HepG2 (cell line): ENCODE measurements at regions not wholly inside any gene's neighbourhood (a gene's known extent, or its start where the extent isn't known, plus 50 kb on each side); places are given as distances from the start of the nearest gene placed in this dataset.

ENCODE experiments used
- ATAC-seq: fragments of 200-7000 bp; cut with Tn5 transposase; 3 replicates; pipeline ENCODE4 v1.9.1; 2020; ENCODE audit warnings: mild to moderate bottlenecking, moderate library complexity
- BruUV-seq: library from RNA; stranded (reverse); fragments of 400-500 nt; replicated peaks from 2 replicates; lab custom pipeline; 2021; lab: Mats Ljungman, UMichigan
- CTCF ChIA-PET: fragments of 300-600 bp; formaldehyde crosslinking; extraction: SDS; loops from one replicate; lab custom pipeline; 2021; ENCODE audit warnings: low total read pairs, inconsistent platforms, low intra/inter-chr PET ratio; lab: Yijun Ruan, JAX
- POLR2A ChIA-PET: fragments of 350-600 bp; sonication (Branson Sonifier 250); formaldehyde crosslinking; loops from one replicate; lab custom pipeline; 2020; ENCODE audit warnings: antibody characterized with exemption, inconsistent platforms; lab: Yijun Ruan, JAX
- DNase-seq: peaks from one replicate; pipeline ENCODE4 v3.0.0-alpha.2; 2015; ENCODE audit warnings: low spot score
- FAIRE-seq: peaks from 3 replicates; lab custom pipeline; 2011; peaks lifted over from hg19 to GRCh38; lab: Jason Lieb, UNC
- H2AFZ ChIP-seq: one replicate; pipeline ENCODE4 v1.6.1; 2011; ENCODE audit warnings: low read length, inconsistent platforms
- H3K27ac ChIP-seq: fragments of 300-600 bp; 3 replicates; pipeline ENCODE4 v1.8.0; 2011; ENCODE audit warnings: mixed run types, mild to moderate bottlenecking, mixed read lengths, low read length, inconsistent platforms; ENCODE audit not compliant: insufficient read depth; ENCODE audit errors: extremely low read length
- H3K27me3 ChIP-seq, 2 experiments: fragments of 200-600 bp in 1 of 2; 2 replicates in 1 of 2; 3 replicates in 1 of 2; pipeline versions ENCODE4 v1.6.0 to v1.8.0; 2011; ENCODE audit warnings: low read length in 2 of 2, mild to moderate bottlenecking in 2 of 2, moderate library complexity in 2 of 2, inconsistent platforms in 1 of 2; ENCODE audit not compliant: insufficient read depth in 2 of 2, control insufficient read depth in 1 of 2
- H3K36me3 ChIP-seq, 2 experiments: fragments of 200-600 bp in 1 of 2; replicated peaks in 1 of 2; 2 replicates in 1 of 2; 3 replicates in 1 of 2; pipeline versions ENCODE4 v1.5.1 to v1.8.0; 2011; ENCODE audit warnings: low read length in 2 of 2, inconsistent platforms in 1 of 2; ENCODE audit not compliant: insufficient read depth in 2 of 2, control insufficient read depth in 1 of 2
- H3K4me1 ChIP-seq: 2 replicates; pipeline ENCODE4 v1.5.1; 2012; ENCODE audit warnings: low read length, inconsistent platforms; ENCODE audit not compliant: insufficient read depth
- H3K4me2 ChIP-seq: 2 replicates; pipeline ENCODE4 v1.6.0; 2011; ENCODE audit warnings: low read depth, low read length, inconsistent platforms
- H3K4me3 ChIP-seq, 3 experiments: fragments of 200-600 bp in 1 of 3; sonication (generic), shearing (Covaris generic) in 1 of 3; replicated peaks in 1 of 3; 2 replicates each; pipeline ENCODE4 v1.5.1; 2011 to 2016; ENCODE audit warnings: low read length in 3 of 3, inconsistent platforms in 2 of 3, low read depth in 2 of 3, mild to moderate bottlenecking in 2 of 3, control low read depth in 1 of 3, mixed read lengths in 1 of 3; ENCODE audit not compliant: insufficient read depth in 1 of 3
- H3K79me2 ChIP-seq: one replicate; pipeline ENCODE4 v1.6.1; 2011; ENCODE audit warnings: low read length, inconsistent platforms; ENCODE audit not compliant: insufficient read depth
- H3K9ac ChIP-seq: 2 replicates; pipeline ENCODE4 v1.6.0; 2011; ENCODE audit warnings: mild to moderate bottlenecking, low read depth, low read length, inconsistent platforms; ENCODE audit not compliant: insufficient read depth
- H3K9me3 ChIP-seq: 2 replicates; pipeline ENCODE4 v1.5.1; 2012; ENCODE audit warnings: mild to moderate bottlenecking, low read length
- H4K20me1 ChIP-seq: 2 replicates; pipeline ENCODE4 v1.6.0; 2011; ENCODE audit warnings: inconsistent platforms, mild to moderate bottlenecking, low read length, moderate library complexity; ENCODE audit not compliant: insufficient read depth
- IRX3 ChIP-seq: sonication (generic); formaldehyde crosslinking; IDR thresholded peaks from 2 replicates; pipeline ENCODE4 v1.8.1; 2023; ENCODE audit warnings: mild to moderate bottlenecking, low read depth, missing genetic modification reagents, borderline replicate concordance
- SMAD1 ChIP-seq: sonication (generic); formaldehyde crosslinking; IDR thresholded peaks from 2 replicates; pipeline ENCODE4 v1.4.0; 2020; ENCODE audit warnings: missing genetic modification reagents, low read depth, mild to moderate bottlenecking, borderline replicate concordance
- ZNF121 ChIP-seq: sonication (generic); formaldehyde crosslinking; IDR thresholded peaks from 2 replicates; pipeline ENCODE4 v1.5.0; 2020; ENCODE audit warnings: mild to moderate bottlenecking, missing genetic modification reagents
- ZNF556 ChIP-seq: sonication (generic); formaldehyde crosslinking; IDR thresholded peaks from 2 replicates; pipeline ENCODE4 v1.4.0; 2020; ENCODE audit warnings: mild to moderate bottlenecking, missing genetic modification reagents, borderline replicate concordance
- WGBS: methylation state at CpG from one replicate; pipeline ENCODE4 v1.1.6; 2017; ENCODE audit warnings: low lambda C conversion rate; 5-methylcytosine and 5-hydroxymethylcytosine counted together
- in situ Hi-C: cut with HindIII; loops from 2 replicates; pipeline ENCODE4 v1.10.0; 2017; ENCODE audit warnings: low pct_unique_long_range_greater_than_20kb; ENCODE audit not compliant: extremely low pct_ligation_motif_present
- intact Hi-C: fragments of 100-400 bp; cut with micrococcal nuclease; formaldehyde crosslinking; loops from one replicate; pipeline ENCODE4 v1.10.0; 2022; ENCODE audit not compliant: unreplicated experiment
- TF ChIP-seq, protein P1 (sequence below): fragments of 450-650 bp; IDR thresholded peaks from 2 replicates; pipeline ENCODE4 v1.6.1; 2017; ENCODE audit warnings: mild to moderate bottlenecking
- TF ChIP-seq, protein P2 (sequence below), 2 experiments: sonication (generic) in 1 of 2; formaldehyde crosslinking in 1 of 2; IDR thresholded peaks; 2 replicates each; pipeline versions ENCODE4 v1.5.1 to v1.6.1; 2011 to 2020; ENCODE audit warnings: borderline replicate concordance in 1 of 2, low read depth in 1 of 2, low read length in 1 of 2, mild to moderate bottlenecking in 1 of 2, missing genetic modification reagents in 1 of 2, moderate library complexity in 1 of 2
- TF ChIP-seq, protein P3 (sequence below): sonication (generic); formaldehyde crosslinking; conservative IDR thresholded peaks from 2 replicates; pipeline ENCODE4 v1.4.0; 2020; ENCODE audit warnings: missing genetic modification reagents
- TF ChIP-seq, protein P4 (sequence below): sonication (generic); formaldehyde crosslinking; IDR thresholded peaks from 2 replicates; pipeline ENCODE4 v1.8.0; 2022; ENCODE audit warnings: mild to moderate bottlenecking, missing genetic modification reagents, moderate library complexity
- TF ChIP-seq, protein P5 (sequence below): sonication (generic); formaldehyde crosslinking; IDR thresholded peaks from 2 replicates; pipeline ENCODE4 v1.5.1; 2020; ENCODE audit warnings: mild to moderate bottlenecking, missing genetic modification reagents

DNA sequence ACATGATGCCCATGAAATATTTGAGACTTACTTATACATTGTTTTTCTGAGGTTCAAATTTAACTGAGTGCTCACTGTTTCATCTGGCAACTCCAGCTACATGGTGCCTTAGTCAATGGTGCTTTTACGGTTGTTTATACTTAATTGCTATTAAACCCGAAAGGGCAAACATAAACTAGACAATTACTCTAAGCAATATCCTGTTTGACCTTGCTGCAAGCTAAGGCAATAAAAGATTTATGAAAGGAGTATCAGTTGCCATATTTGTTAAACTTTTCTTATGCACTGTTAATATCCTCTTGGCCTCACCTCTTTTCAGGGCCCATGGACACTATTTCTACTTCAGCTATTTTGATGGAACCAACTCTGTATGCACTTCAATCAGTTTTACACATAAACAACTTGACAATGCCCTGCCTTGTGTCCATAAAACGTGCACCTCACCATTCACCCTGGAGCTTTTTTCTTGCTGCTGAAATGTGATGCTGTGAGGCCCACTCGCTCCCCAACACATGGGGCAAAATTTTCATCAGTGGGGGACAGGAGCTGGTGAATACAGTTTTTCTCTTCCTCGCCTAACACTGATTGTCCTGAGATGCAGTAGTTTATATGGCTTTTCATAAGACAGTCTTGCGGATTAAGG, 64.1 kb upstream of the HIF1A start:
- H3K9me3 ChIP-seq = no peaks in the 10 kb centered on the region
- H3K27ac ChIP-seq = no peak overlapping the region
- no peak for FAIRE-seq

More for the DNA sequence above, 64.1 kb upstream of the HIF1A start:
- ChIA-PET CTCF (no interaction called here), POLR2A (no interaction called here)
- H3K4me1 ChIP-seq = no peaks in the 10 kb centered on the region
- WGBS = 48% methylated on average over 6 of the region's 6 CpGs
- intact Hi-C loops = no loop called here
- no peaks in the 10 kb centered on the region for H3K36me3 ChIP-seq
- in situ Hi-C loops = no loop called here
- DNase-seq (no peak), ATAC-seq (no peak)
- H3K4me3 ChIP-seq = no peak overlapping the region
- no peak overlapping the region for H2AFZ ChIP-seq
- H4K20me1 ChIP-seq = no peaks in the 10 kb centered on the region
- TF ChIP-seq, protein P1, sequence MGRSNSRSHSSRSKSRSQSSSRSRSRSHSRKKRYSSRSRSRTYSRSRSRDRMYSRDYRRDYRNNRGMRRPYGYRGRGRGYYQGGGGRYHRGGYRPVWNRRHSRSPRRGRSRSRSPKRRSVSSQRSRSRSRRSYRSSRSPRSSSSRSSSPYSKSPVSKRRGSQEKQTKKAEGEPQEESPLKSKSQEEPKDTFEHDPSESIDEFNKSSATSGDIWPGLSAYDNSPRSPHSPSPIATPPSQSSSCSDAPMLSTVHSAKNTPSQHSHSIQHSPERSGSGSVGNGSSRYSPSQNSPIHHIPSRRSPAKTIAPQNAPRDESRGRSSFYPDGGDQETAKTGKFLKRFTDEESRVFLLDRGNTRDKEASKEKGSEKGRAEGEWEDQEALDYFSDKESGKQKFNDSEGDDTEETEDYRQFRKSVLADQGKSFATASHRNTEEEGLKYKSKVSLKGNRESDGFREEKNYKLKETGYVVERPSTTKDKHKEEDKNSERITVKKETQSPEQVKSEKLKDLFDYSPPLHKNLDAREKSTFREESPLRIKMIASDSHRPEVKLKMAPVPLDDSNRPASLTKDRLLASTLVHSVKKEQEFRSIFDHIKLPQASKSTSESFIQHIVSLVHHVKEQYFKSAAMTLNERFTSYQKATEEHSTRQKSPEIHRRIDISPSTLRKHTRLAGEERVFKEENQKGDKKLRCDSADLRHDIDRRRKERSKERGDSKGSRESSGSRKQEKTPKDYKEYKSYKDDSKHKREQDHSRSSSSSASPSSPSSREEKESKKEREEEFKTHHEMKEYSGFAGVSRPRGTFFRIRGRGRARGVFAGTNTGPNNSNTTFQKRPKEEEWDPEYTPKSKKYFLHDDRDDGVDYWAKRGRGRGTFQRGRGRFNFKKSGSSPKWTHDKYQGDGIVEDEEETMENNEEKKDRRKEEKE = no peak
- TF ChIP-seq SMAD1 (CRISPR knock-in tag) = no peak
- TF ChIP-seq, protein P2, sequence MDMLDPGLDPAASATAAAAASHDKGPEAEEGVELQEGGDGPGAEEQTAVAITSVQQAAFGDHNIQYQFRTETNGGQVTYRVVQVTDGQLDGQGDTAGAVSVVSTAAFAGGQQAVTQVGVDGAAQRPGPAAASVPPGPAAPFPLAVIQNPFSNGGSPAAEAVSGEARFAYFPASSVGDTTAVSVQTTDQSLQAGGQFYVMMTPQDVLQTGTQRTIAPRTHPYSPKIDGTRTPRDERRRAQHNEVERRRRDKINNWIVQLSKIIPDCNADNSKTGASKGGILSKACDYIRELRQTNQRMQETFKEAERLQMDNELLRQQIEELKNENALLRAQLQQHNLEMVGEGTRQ (IDR thresholded peaks at IDR 0.05; ENCODE audit: low read depth, low read length) = no peak
- TF ChIP-seq, protein P2 (CRISPR knock-in tag; IDR thresholded peaks at IDR 0.05; ENCODE audit: borderline replicate concordance) = no peak
- TF ChIP-seq, protein P3, sequence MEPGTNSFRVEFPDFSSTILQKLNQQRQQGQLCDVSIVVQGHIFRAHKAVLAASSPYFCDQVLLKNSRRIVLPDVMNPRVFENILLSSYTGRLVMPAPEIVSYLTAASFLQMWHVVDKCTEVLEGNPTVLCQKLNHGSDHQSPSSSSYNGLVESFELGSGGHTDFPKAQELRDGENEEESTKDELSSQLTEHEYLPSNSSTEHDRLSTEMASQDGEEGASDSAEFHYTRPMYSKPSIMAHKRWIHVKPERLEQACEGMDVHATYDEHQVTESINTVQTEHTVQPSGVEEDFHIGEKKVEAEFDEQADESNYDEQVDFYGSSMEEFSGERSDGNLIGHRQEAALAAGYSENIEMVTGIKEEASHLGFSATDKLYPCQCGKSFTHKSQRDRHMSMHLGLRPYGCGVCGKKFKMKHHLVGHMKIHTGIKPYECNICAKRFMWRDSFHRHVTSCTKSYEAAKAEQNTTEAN (CRISPR knock-in tag) = no peak
- no peak for TF ChIP-seq ZNF556 (CRISPR knock-in tag)
- TF ChIP-seq, protein P4, sequence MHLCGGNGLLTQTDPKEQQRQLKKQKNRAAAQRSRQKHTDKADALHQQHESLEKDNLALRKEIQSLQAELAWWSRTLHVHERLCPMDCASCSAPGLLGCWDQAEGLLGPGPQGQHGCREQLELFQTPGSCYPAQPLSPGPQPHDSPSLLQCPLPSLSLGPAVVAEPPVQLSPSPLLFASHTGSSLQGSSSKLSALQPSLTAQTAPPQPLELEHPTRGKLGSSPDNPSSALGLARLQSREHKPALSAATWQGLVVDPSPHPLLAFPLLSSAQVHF = no peak
- no peak for TF ChIP-seq ZNF121 (CRISPR knock-in tag)
- no peak for TF ChIP-seq IRX3 (CRISPR knock-in tag)
- TF ChIP-seq, protein P5, sequence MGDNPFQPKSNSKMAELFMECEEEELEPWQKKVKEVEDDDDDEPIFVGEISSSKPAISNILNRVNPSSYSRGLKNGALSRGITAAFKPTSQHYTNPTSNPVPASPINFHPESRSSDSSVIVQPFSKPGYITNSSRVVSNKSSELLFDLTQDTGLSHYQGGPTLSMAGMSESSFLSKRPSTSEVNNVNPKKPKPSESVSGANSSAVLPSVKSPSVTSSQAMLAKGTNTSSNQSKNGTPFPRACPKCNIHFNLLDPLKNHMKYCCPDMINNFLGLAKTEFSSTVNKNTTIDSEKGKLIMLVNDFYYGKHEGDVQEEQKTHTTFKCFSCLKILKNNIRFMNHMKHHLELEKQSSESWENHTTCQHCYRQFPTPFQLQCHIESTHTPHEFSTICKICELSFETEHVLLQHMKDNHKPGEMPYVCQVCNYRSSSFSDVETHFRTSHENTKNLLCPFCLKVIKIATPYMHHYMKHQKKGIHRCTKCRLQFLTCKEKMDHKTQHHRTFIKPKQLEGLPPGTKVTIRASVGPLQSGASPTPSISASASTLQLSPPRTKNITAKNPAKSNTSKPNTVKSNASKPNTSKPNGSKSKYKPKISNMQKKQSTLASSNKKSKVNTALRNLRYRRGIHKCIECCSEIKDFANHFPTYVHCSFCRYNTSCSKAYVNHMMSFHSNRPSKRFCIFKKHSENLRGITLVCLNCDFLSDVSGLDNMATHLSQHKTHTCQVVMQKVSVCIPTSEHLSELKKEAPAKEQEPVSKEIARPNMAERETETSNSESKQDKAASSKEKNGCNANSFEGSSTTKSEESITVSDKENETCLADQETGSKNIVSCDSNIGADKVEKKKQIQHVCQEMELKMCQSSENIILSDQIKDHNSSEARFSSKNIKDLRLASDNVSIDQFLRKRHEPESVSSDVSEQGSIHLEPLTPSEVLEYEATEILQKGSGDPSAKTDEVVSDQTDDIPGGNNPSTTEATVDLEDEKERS = no peak
- H3K9ac ChIP-seq = no peak overlapping the region
- H3K79me2 ChIP-seq = no peaks in the 10 kb centered on the region
- no peak overlapping the region for H3K4me2 ChIP-seq
- no TSS peak for BruUV-seq
- no peaks in the 10 kb centered on the region for H3K27me3 ChIP-seq
